ENCODE measurements at regions not wholly inside any gene's neighbourhood (a gene's known extent, or its start where the extent isn't known, plus 50 kb on each side); places are given as distances from the start of the nearest gene placed in this dataset.
"Not testable (repeated sequence)": the region's sequence is repeated elsewhere in the genome, so short reads cannot be mapped to it uniquely, and the experiment has no call there.

- peaks cover 3% of the 10 kb centered on the region for H3K27me3 ChIP-seq
These were observed 163.5 kb downstream of the OR2B2 start for GRCh38 chr6:27748661-27749060.

GRCh38 chr6:27747637-27748036 is 164.6 kb downstream of the OR2B2 start:
- H3K36me3 ChIP-seq = no peaks in the 10 kb centered on the region
- no peaks in the 10 kb centered on the region for H3K9me3 ChIP-seq (ENCODE audit: low read depth)
- TF ChIP-seq CTCF (IDR thresholded peaks at IDR 0.05; ENCODE audit: low read depth, low read length) = no peak
- H3K27me3 ChIP-seq = peaks cover 3% of the 10 kb centered on the region
- H3K27ac ChIP-seq = no peak overlapping the region
- no peak for DNase-seq (ENCODE audit: low read depth in 1 of 2, low spot score in 1 of 2)
- no peak overlapping the region for H3K4me3 ChIP-seq
- H3K4me1 ChIP-seq (ENCODE audit: low read depth) = peaks cover 12% of the 10 kb centered on the region

More at GRCh38 chr6:27748661-27749060, 163.5 kb downstream of the OR2B2 start:
- Histone ChIP-seq H3K27ac (no peak overlapping the region), H3K4me1 (ENCODE audit: low read depth) (peaks cover 3% of the 10 kb centered on the region), H3K4me3 (no peak overlapping the region), H3K9me3 (ENCODE audit: low read depth) (no peaks in the 10 kb centered on the region), H3K36me3 (no peaks in the 10 kb centered on the region)
- no peak for DNase-seq (ENCODE audit: low read depth in 1 of 2, low spot score in 1 of 2)
- no peak for TF ChIP-seq CTCF (IDR thresholded peaks at IDR 0.05; ENCODE audit: low read depth, low read length)

- H3K27ac ChIP-seq; H3K4me3 ChIP-seq; H3K27me3 ChIP-seq; H3K9me3 ChIP-seq (ENCODE audit: low read depth); H3K36me3 ChIP-seq; DNase-seq (ENCODE audit: low read depth in 1 of 2, low spot score in 1 of 2): not testable (repeated sequence)
- peaks cover 20% of the 10 kb centered on the region for H3K4me1 ChIP-seq (ENCODE audit: low read depth)
These were observed 165.3 kb downstream of the OR2B2 start for GRCh38 chr6:27746860-27747259.

GRCh38 chr6:27743787-27744186 is 168.4 kb downstream of the OR2B2 start:
- no peak for DNase-seq (ENCODE audit: low read depth in 1 of 2, low spot score in 1 of 2)
- no peak for TF ChIP-seq CTCF (IDR thresholded peaks at IDR 0.05; ENCODE audit: low read depth, low read length)
- Histone ChIP-seq H3K4me1 (ENCODE audit: low read depth) (peaks cover 21% of the 10 kb centered on the region), H3K4me3 (no peak overlapping the region), H3K9me3 (ENCODE audit: low read depth) (no peaks in the 10 kb centered on the region), H3K27ac (peak overlapping the region; percentile 29), H3K36me3 (no peaks in the 10 kb centered on the region), H3K27me3 (peaks cover 3% of the 10 kb centered on the region)

GRCh38 chr6:27742833-27743573 is 169.2 kb downstream of the OR2B2 start:
- no peak for TF ChIP-seq CTCF (IDR thresholded peaks at IDR 0.05; ENCODE audit: low read depth, low read length)
- Histone ChIP-seq H3K36me3 (no peaks in the 10 kb centered on the region), H3K27ac (peak overlapping the region; percentile 29), H3K9me3 (ENCODE audit: low read depth) (no peaks in the 10 kb centered on the region), H3K4me3 (no peak overlapping the region), H3K4me1 (ENCODE audit: low read depth) (peaks cover 21% of the 10 kb centered on the region), H3K27me3 (peaks cover under 1% of the 10 kb centered on the region)
- peak in 1 of 2 donors; percentile 71 for DNase-seq (ENCODE audit: low read depth in 1 of 2, low spot score in 1 of 2)

- not testable (repeated sequence) for H3K27me3 ChIP-seq; H3K9me3 ChIP-seq (ENCODE audit: low read depth); H3K36me3 ChIP-seq; DNase-seq (ENCODE audit: low read depth in 1 of 2, low spot score in 1 of 2); H3K4me3 ChIP-seq; H3K27ac ChIP-seq
- peaks cover 21% of the 10 kb centered on the region for H3K4me1 ChIP-seq (ENCODE audit: low read depth)
These were observed 172.3 kb downstream of the OR2B2 start for GRCh38 chr6:27739902-27740301.
